Liver (tissue), 7 donors: ENCODE measurements at regions not wholly inside any gene's neighbourhood (a gene's known extent, or its start where the extent isn't known, plus 50 kb on each side); places are given as distances from the start of the nearest gene placed in this dataset.

ENCODE experiments used
- DNase-seq: peaks from one replicate; pipeline ENCODE4 v3.0.0-alpha.2; 2017; ENCODE audit warnings: low spot score
- H3K27ac ChIP-seq, 2 donors: one replicate each; pipeline ENCODE4 v1.7.0; 2013; ENCODE audit warnings: inconsistent platforms in 2 of 2, low read length in 2 of 2, control low read depth in 1 of 2, low read depth in 1 of 2, mild to moderate bottlenecking in 1 of 2
- H3K27me3 ChIP-seq, 4 donors: one replicate each; pipeline versions ENCODE4 v1.6.1 to v1.7.0; 2013; ENCODE audit warnings: low read length in 3 of 4, inconsistent platforms in 1 of 4, mild to moderate bottlenecking in 1 of 4, moderate library complexity in 1 of 4; ENCODE audit not compliant: control insufficient read depth in 4 of 4, insufficient read depth in 4 of 4
- H3K36me3 ChIP-seq, 4 donors: one replicate each; pipeline versions ENCODE4 v1.6.1 to v1.7.0; 2013; ENCODE audit warnings: low read length in 3 of 4, mild to moderate bottlenecking in 3 of 4, low read depth in 1 of 4, moderate library complexity in 1 of 4; ENCODE audit not compliant: control insufficient read depth in 4 of 4, insufficient read depth in 3 of 4
- H3K4me1 ChIP-seq, 4 donors: one replicate each; pipeline versions ENCODE4 v1.6.1 to v1.7.0; 2013; ENCODE audit warnings: low read length in 3 of 4, mild to moderate bottlenecking in 3 of 4, moderate library complexity in 1 of 4; ENCODE audit not compliant: control insufficient read depth in 4 of 4, insufficient read depth in 4 of 4
- H3K4me3 ChIP-seq, 3 donors: one replicate each; pipeline versions ENCODE4 v1.6.1 to v1.7.0; 2013; ENCODE audit warnings: low read length in 3 of 3, control low read depth in 1 of 3, low read depth in 1 of 3, mild to moderate bottlenecking in 1 of 3
- H3K9ac ChIP-seq, 2 donors: one replicate each; pipeline ENCODE4 v1.7.0; 2013; ENCODE audit warnings: low read length in 2 of 2, mild to moderate bottlenecking in 2 of 2, moderate library complexity in 2 of 2, control low read depth in 1 of 2, low read depth in 1 of 2
- H3K9me3 ChIP-seq, 4 donors: one replicate each; pipeline versions ENCODE4 v1.6.1 to v1.7.0; 2013; ENCODE audit warnings: low read length in 3 of 4; ENCODE audit not compliant: control insufficient read depth in 4 of 4
- FOXA2 ChIP-seq: IDR thresholded peaks from 2 replicates; pipeline ENCODE4 v1.6.1; 2016; ENCODE audit warnings: antibody characterized with exemption
- GABPA ChIP-seq, 2 donors: IDR thresholded peaks in 1 of 2; conservative IDR thresholded peaks in 1 of 2; 2 replicates each; pipeline ENCODE4 v1.6.1; 2016; ENCODE audit warnings: antibody characterized with exemption in 2 of 2, mild to moderate bottlenecking in 1 of 2, moderate library complexity in 1 of 2
- HNF4A ChIP-seq, 2 donors: conservative IDR thresholded peaks; 2 replicates each; pipeline ENCODE4 v1.6.1; 2016; ENCODE audit warnings: antibody characterized with exemption in 2 of 2, mild to moderate bottlenecking in 2 of 2
- JUND ChIP-seq, 2 donors: IDR thresholded peaks; 2 replicates each; pipeline ENCODE4 v1.6.1; 2016; ENCODE audit warnings: antibody characterized with exemption in 2 of 2
- MAX ChIP-seq: IDR thresholded peaks from 2 replicates; pipeline ENCODE4 v1.6.1; 2016; ENCODE audit warnings: antibody characterized with exemption
- RAD21 ChIP-seq, 2 donors: IDR thresholded peaks; 2 replicates each; pipeline ENCODE4 v1.6.1; 2016; ENCODE audit warnings: antibody characterized with exemption in 2 of 2, mild to moderate bottlenecking in 2 of 2
- YY1 ChIP-seq: IDR thresholded peaks from 2 replicates; pipeline ENCODE4 v1.6.1; 2016; ENCODE audit warnings: antibody characterized with exemption, mild to moderate bottlenecking
- WGBS: extraction: QIAGEN DNeasy Blood & Tissue Kit; methylation state at CpG from one replicate; pipeline ENCODE4 v1.1.7; 2013; 5-methylcytosine and 5-hydroxymethylcytosine counted together
- TF ChIP-seq, protein P1 (sequence below): IDR thresholded peaks from 2 replicates; pipeline ENCODE4 v1.6.1; 2016; ENCODE audit warnings: antibody characterized with exemption, mild to moderate bottlenecking
- TF ChIP-seq, protein P2 (sequence below): IDR thresholded peaks from 2 replicates; pipeline ENCODE4 v1.6.1; 2016; ENCODE audit warnings: antibody characterized with exemption
- TF ChIP-seq, protein P3 (sequence below): IDR thresholded peaks from 2 replicates; pipeline ENCODE4 v1.6.1; 2016; ENCODE audit warnings: antibody characterized with exemption
- donor health status: healthy.
- donor health status: healthy.
- donor health status: healthy.
- donor health status: healthy.

DNA sequence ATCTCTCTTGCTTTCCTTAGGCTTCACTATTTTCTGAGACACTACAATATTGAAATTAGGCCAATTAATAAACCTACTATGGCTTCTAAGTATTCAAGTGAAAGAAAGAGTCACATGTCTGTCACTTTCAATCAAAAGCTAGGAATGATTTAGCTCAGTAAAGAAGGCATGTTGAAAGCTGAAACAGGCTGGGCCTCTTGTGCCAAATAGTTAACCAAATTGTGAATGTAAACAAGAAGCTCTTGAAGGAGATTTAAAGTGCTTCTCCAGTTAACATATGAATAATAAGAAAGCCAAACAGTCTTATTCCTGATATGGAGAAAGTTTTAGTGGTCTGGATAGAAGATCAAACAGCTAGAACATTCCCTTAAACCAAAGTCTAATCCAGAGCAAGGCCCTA is 236.3 kb downstream of the OTOR start:
- Histone ChIP-seq H3K4me3 (no peak overlapping the region), H3K27ac (no peak overlapping the region)
- DNase-seq = no peak

GRCh38 chr20:17003170-17003870 is 223.5 kb upstream of the PCSK2 start:
- no peaks in the 10 kb centered on the region for H3K27me3 ChIP-seq
- no peak overlapping the region for H3K9ac ChIP-seq
- 75% methylated on average over 7 of the region's 7 CpGs for WGBS
- H3K9me3 ChIP-seq = no peaks in the 10 kb centered on the region
- no peak overlapping the region for H3K4me3 ChIP-seq
- no peaks in the 10 kb centered on the region for H3K4me1 ChIP-seq
- TF ChIP-seq YY1 (no peak), MAX (no peak), FOXA2 (no peak)
- TF ChIP-seq, protein P1, sequence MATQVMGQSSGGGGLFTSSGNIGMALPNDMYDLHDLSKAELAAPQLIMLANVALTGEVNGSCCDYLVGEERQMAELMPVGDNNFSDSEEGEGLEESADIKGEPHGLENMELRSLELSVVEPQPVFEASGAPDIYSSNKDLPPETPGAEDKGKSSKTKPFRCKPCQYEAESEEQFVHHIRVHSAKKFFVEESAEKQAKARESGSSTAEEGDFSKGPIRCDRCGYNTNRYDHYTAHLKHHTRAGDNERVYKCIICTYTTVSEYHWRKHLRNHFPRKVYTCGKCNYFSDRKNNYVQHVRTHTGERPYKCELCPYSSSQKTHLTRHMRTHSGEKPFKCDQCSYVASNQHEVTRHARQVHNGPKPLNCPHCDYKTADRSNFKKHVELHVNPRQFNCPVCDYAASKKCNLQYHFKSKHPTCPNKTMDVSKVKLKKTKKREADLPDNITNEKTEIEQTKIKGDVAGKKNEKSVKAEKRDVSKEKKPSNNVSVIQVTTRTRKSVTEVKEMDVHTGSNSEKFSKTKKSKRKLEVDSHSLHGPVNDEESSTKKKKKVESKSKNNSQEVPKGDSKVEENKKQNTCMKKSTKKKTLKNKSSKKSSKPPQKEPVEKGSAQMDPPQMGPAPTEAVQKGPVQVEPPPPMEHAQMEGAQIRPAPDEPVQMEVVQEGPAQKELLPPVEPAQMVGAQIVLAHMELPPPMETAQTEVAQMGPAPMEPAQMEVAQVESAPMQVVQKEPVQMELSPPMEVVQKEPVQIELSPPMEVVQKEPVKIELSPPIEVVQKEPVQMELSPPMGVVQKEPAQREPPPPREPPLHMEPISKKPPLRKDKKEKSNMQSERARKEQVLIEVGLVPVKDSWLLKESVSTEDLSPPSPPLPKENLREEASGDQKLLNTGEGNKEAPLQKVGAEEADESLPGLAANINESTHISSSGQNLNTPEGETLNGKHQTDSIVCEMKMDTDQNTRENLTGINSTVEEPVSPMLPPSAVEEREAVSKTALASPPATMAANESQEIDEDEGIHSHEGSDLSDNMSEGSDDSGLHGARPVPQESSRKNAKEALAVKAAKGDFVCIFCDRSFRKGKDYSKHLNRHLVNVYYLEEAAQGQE = no peak
- no peak for DNase-seq
- no peaks in the 10 kb centered on the region for H3K36me3 ChIP-seq
- H3K27ac ChIP-seq = no peak overlapping the region

More for the DNA sequence above, 236.3 kb downstream of the OTOR start:
- Histone ChIP-seq H3K27me3 (peaks cover 0 to 7% (median 2%) of the 10 kb centered on the region in 4 donors), H3K36me3 (no peaks in the 10 kb centered on the region), H3K4me1 (no peaks in the 10 kb centered on the region), H3K9ac (no peak overlapping the region), H3K9me3 (no peaks in the 10 kb centered on the region)
- no peak for TF ChIP-seq RAD21 (IDR thresholded peaks at IDR 0.05)
- TF ChIP-seq, protein P1 = no peak
- TF ChIP-seq, protein P2, sequence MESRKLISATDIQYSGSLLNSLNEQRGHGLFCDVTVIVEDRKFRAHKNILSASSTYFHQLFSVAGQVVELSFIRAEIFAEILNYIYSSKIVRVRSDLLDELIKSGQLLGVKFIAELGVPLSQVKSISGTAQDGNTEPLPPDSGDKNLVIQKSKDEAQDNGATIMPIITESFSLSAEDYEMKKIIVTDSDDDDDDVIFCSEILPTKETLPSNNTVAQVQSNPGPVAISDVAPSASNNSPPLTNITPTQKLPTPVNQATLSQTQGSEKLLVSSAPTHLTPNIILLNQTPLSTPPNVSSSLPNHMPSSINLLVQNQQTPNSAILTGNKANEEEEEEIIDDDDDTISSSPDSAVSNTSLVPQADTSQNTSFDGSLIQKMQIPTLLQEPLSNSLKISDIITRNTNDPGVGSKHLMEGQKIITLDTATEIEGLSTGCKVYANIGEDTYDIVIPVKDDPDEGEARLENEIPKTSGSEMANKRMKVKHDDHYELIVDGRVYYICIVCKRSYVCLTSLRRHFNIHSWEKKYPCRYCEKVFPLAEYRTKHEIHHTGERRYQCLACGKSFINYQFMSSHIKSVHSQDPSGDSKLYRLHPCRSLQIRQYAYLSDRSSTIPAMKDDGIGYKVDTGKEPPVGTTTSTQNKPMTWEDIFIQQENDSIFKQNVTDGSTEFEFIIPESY = no peak
- TF ChIP-seq GABPA (IDR thresholded peaks at IDR 0.05 in 1 of 2, conservative IDR thresholded peaks at IDR 0.05 in 1 of 2) = no peak
- TF ChIP-seq JUND (IDR thresholded peaks at IDR 0.05) = no peak
- TF ChIP-seq HNF4A (conservative IDR thresholded peaks at IDR 0.05) = no peak
- TF ChIP-seq, protein P3, sequence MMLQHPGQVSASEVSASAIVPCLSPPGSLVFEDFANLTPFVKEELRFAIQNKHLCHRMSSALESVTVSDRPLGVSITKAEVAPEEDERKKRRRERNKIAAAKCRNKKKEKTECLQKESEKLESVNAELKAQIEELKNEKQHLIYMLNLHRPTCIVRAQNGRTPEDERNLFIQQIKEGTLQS = no peak
